Neuronal stem cell (in vitro differentiated cells): ENCODE measurements at regions not wholly inside any gene's neighbourhood (a gene's known extent, or its start where the extent isn't known, plus 50 kb on each side); places are given as distances from the start of the nearest gene placed in this dataset.

Experiments
- DNase-seq: peaks from one replicate; pipeline ENCODE4 v3.0.0-alpha.2; 2013; ENCODE audit warnings: low spot score
- H2AFZ ChIP-seq: one replicate; pipeline ENCODE4 v1.6.1; 2013; ENCODE audit warnings: mild to moderate bottlenecking, low read length, inconsistent platforms
- H2AK5ac ChIP-seq: 2 replicates; pipeline ENCODE4 v1.6.1; 2013; ENCODE audit warnings: low read depth, mild to moderate bottlenecking, inconsistent platforms, low read length, moderate library complexity, mixed read lengths
- H2BK120ac ChIP-seq: 2 replicates; pipeline ENCODE4 v1.6.1; 2013; ENCODE audit warnings: low read depth, mild to moderate bottlenecking, inconsistent platforms, low read length, moderate library complexity, mixed read lengths
- H2BK12ac ChIP-seq: one replicate; pipeline ENCODE4 v1.6.1; 2013; ENCODE audit warnings: low read length, inconsistent platforms
- H2BK15ac ChIP-seq: 2 replicates; pipeline ENCODE4 v1.6.1; 2013; ENCODE audit warnings: mild to moderate bottlenecking, low read length, inconsistent platforms, mixed read lengths
- H2BK5ac ChIP-seq: one replicate; pipeline ENCODE4 v1.6.1; 2013; ENCODE audit warnings: inconsistent platforms, mild to moderate bottlenecking, low read length, moderate library complexity
- H3K14ac ChIP-seq: one replicate; pipeline ENCODE4 v1.6.1; 2013; ENCODE audit warnings: low read length, inconsistent platforms
- H3K18ac ChIP-seq: 2 replicates; pipeline ENCODE4 v1.6.1; 2013; ENCODE audit warnings: low read length, inconsistent platforms
- H3K23ac ChIP-seq: 2 replicates; pipeline ENCODE4 v1.6.1; 2013; ENCODE audit warnings: low read depth, mild to moderate bottlenecking, mixed read lengths, low read length, inconsistent platforms; ENCODE audit not compliant: poor library complexity
- H3K27ac ChIP-seq: replicated peaks from 3 replicates; pipeline ENCODE4 v1.5.1; 2013; ENCODE audit warnings: low read length, inconsistent platforms
- H3K27me3 ChIP-seq, 3 experiments: 2 replicates each; pipeline ENCODE4 v1.6.1; 2013; ENCODE audit warnings: low read length in 3 of 3, mild to moderate bottlenecking in 2 of 3, inconsistent platforms in 1 of 3, low read depth in 1 of 3, mixed read lengths in 1 of 3, moderate library complexity in 1 of 3; ENCODE audit not compliant: control insufficient read depth in 3 of 3, insufficient read depth in 3 of 3
- H3K36me3 ChIP-seq, 2 donors: replicated peaks in 1 of 2; 2 replicates each; pipeline ENCODE4 v1.6.1; 2013; ENCODE audit warnings: low read length in 2 of 2; ENCODE audit not compliant: control insufficient read depth in 2 of 2, insufficient read depth in 2 of 2
- H3K4ac ChIP-seq: 2 replicates; pipeline ENCODE4 v1.6.1; 2013; ENCODE audit warnings: inconsistent platforms, mild to moderate bottlenecking, low read length, moderate library complexity
- H3K4me1 ChIP-seq, 2 donors: 1 replicate in 1 of 2; 2 replicates in 1 of 2; pipeline ENCODE4 v1.6.1; 2013; ENCODE audit warnings: low read length in 2 of 2, low read depth in 1 of 2; ENCODE audit not compliant: control insufficient read depth in 2 of 2, insufficient read depth in 1 of 2
- H3K4me2 ChIP-seq: one replicate; pipeline ENCODE4 v1.6.1; 2013; ENCODE audit warnings: mild to moderate bottlenecking, low read length, inconsistent platforms; ENCODE audit not compliant: insufficient read depth, poor library complexity, severe bottlenecking
- H3K4me3 ChIP-seq, 2 donors: 2 replicates each; pipeline ENCODE4 v1.5.1; 2013; ENCODE audit warnings: low read length in 2 of 2, mild to moderate bottlenecking in 2 of 2, inconsistent platforms in 1 of 2, moderate library complexity in 1 of 2
- H3K79me1 ChIP-seq: one replicate; pipeline ENCODE4 v1.6.1; 2013; ENCODE audit warnings: low read depth, mild to moderate bottlenecking, inconsistent platforms, low read length, moderate library complexity
- H3K9ac ChIP-seq: one replicate; pipeline ENCODE4 v1.6.1; 2013; ENCODE audit warnings: mild to moderate bottlenecking, low read depth, low read length, inconsistent platforms; ENCODE audit not compliant: poor library complexity
- H3K9me3 ChIP-seq, 2 donors: replicated peaks in 1 of 2; 2 replicates each; pipeline versions ENCODE3 to v1.6.1; 2013; ENCODE audit warnings: low read length in 2 of 2, mild to moderate bottlenecking in 2 of 2, inconsistent platforms in 1 of 2, low read depth in 1 of 2, mixed read lengths in 1 of 2, moderate library complexity in 1 of 2; ENCODE audit not compliant: control insufficient read depth in 2 of 2, insufficient read depth in 1 of 2
- H4K8ac ChIP-seq: one replicate; pipeline ENCODE4 v1.6.1; 2013; ENCODE audit warnings: low read depth, mild to moderate bottlenecking, inconsistent platforms, low read length, moderate library complexity
- H4K91ac ChIP-seq: one replicate; pipeline ENCODE4 v1.6.1; 2013; ENCODE audit warnings: low read length, low read depth, mild to moderate bottlenecking, inconsistent platforms; ENCODE audit not compliant: poor library complexity
- whole genome bisulfite sequencing, 2 donors: extraction: QIAGEN DNeasy Blood & Tissue Kit; methylation state at CpG; one replicate each; pipeline ENCODE4 v1.1.7; 2013; ENCODE audit warnings: missing lambda C conversion rate in 2 of 2, mixed read lengths in 1 of 2; ENCODE audit not compliant: insufficient read length in 2 of 2, insufficient replicate concordance in 1 of 2; ENCODE audit errors: extremely low coverage in 2 of 2; 5-methylcytosine and 5-hydroxymethylcytosine counted together

GRCh38 chr3:127079211-127079610 is 96.3 kb downstream of the PLXNA1 start:
- Histone ChIP-seq H3K9ac (peak overlapping the region; percentile 9), H2BK15ac (peak overlapping the region; percentile 10), H3K4me2 (no peak overlapping the region), H2BK120ac (no peak overlapping the region), H3K23ac (no peak overlapping the region), H3K79me1 (no peaks in the 10 kb centered on the region), H3K36me3 (no peaks in the 10 kb centered on the region), H2AFZ (no peak overlapping the region), H3K27ac (no peak overlapping the region), H3K4me1 (peaks cover 0 to 8% of the 10 kb centered on the region in 2 donors), H3K18ac (peak overlapping the region; percentile 55), H3K14ac (no peak overlapping the region), H2BK5ac (no peak overlapping the region), H2AK5ac (peak overlapping the region; percentile 61), H3K27me3 (peaks cover 0 to 3% (median 0%) of the 10 kb centered on the region in 3 experiments), H4K8ac (no peak overlapping the region), H3K4me3 (no peak overlapping the region), H4K91ac (no peak overlapping the region), H3K9me3 (peaks cover 0 to 3% of the 10 kb centered on the region in 2 donors), H2BK12ac (no peak overlapping the region), H3K4ac (no peak overlapping the region)
- no peak for DNase-seq
- WGBS, 2 donors = no CpG with 5 or more reads among the region's 5 CpGs

GRCh38 chr3:127081001-127081720 is 98.2 kb downstream of the PLXNA1 start:
- Histone ChIP-seq H3K4me1 (peaks cover 0 to 11% of the 10 kb centered on the region in 2 donors), H3K4me3 (no peak overlapping the region), H3K27ac (no peak overlapping the region), H3K9ac (no peak overlapping the region), H2BK120ac (no peak overlapping the region), H3K36me3 (no peaks in the 10 kb centered on the region), H3K79me1 (no peaks in the 10 kb centered on the region), H3K4ac (no peak overlapping the region), H2AK5ac (no peak overlapping the region), H3K23ac (no peak overlapping the region), H2AFZ (no peak overlapping the region), H4K91ac (no peak overlapping the region), H3K27me3 (peaks cover 0 to 3% (median 0%) of the 10 kb centered on the region in 3 experiments), H2BK15ac (no peak overlapping the region), H3K18ac (no peak overlapping the region), H3K4me2 (no peak overlapping the region), H4K8ac (no peak overlapping the region), H3K14ac (no peak overlapping the region), H2BK12ac (no peak overlapping the region), H2BK5ac (no peak overlapping the region), H3K9me3 (no peaks in the 10 kb centered on the region)
- no CpG with 5 or more reads among the region's 12 CpGs for WGBS, 2 donors
- no peak for DNase-seq

- Histone ChIP-seq H3K9me3 (no peaks in the 10 kb centered on the region), H2BK120ac (no peak overlapping the region), H2BK5ac (no peak overlapping the region), H2BK15ac (no peak overlapping the region), H4K8ac (no peak overlapping the region), H4K91ac (no peak overlapping the region), H3K18ac (no peak overlapping the region), H3K27ac (no peak overlapping the region), H3K4me2 (no peak overlapping the region), H2BK12ac (no peak overlapping the region), H2AFZ (no peak overlapping the region), H3K4ac (no peak overlapping the region), H3K14ac (no peak overlapping the region), H3K4me3 (no peak overlapping the region), H3K23ac (no peak overlapping the region), H3K9ac (no peak overlapping the region), H3K36me3 (no peaks in the 10 kb centered on the region), H2AK5ac (no peak overlapping the region), H3K4me1 (peaks cover 0 to 11% of the 10 kb centered on the region in 2 donors), H3K79me1 (no peaks in the 10 kb centered on the region), H3K27me3 (peaks cover 0 to 3% (median 0%) of the 10 kb centered on the region in 3 experiments)
- DNase-seq = no peak
- no CpG with 5 or more reads among the region's 7 CpGs for WGBS, 2 donors
These were observed 99.2 kb downstream of the PLXNA1 start for GRCh38 chr3:127082066-127082465.

DNA sequence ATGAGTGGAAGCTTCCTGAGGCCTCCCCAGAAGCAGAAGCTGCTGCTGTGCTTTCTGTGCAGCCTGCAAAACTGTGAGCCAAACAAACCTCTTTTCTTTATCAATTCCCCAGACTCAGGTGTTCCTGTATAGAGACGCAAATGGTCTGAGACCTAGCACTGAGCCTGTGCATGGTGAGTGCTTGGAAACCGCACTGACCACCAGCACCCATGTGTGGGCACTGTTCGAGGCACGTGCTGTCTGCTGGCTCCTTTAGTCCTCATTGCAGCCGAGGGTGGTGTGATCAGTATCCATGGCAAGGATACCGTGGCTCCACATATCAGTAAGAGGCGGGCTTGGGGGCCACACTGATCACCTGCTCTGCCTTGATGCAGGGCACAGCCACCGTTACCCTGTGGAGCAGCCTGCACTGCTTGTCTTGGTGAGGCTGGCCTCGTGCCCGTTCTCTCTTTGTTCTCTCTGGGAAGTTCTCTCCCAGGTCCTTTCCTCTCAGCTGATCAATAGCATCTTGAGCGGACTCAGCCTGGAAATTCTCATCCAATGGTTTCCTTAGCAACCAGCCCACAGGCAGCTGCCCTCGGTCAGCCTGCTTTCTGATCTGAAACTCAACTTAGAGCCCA is 101.0 kb downstream of the PLXNA1 start:
- no CpG with 5 or more reads among the region's 12 CpGs for WGBS, 2 donors
- H2BK12ac ChIP-seq = no peak overlapping the region
- H4K91ac ChIP-seq = no peak overlapping the region
- no peak for DNase-seq
- H3K14ac ChIP-seq = no peak overlapping the region
- H2BK15ac ChIP-seq = no peak overlapping the region
- H2BK5ac ChIP-seq = no peak overlapping the region
- no peak overlapping the region for H3K23ac ChIP-seq
- no peak overlapping the region for H3K9ac ChIP-seq
- H2AK5ac ChIP-seq = peak overlapping the region; percentile 14
- no peak overlapping the region for H2BK120ac ChIP-seq
- H3K27me3 ChIP-seq = peaks cover 0 to 3% (median 0%) of the 10 kb centered on the region in 3 experiments
- H2AFZ ChIP-seq = no peak overlapping the region
- H3K27ac ChIP-seq = no peak overlapping the region
- no peaks in the 10 kb centered on the region for H3K9me3 ChIP-seq
- H3K4me2 ChIP-seq = no peak overlapping the region
- H3K79me1 ChIP-seq = no peaks in the 10 kb centered on the region
- H3K18ac ChIP-seq = peak overlapping the region; percentile 70
- peaks cover 0 to 7% of the 10 kb centered on the region in 2 donors for H3K4me1 ChIP-seq
- no peak overlapping the region for H3K4ac ChIP-seq
- no peak overlapping the region for H4K8ac ChIP-seq
- H3K36me3 ChIP-seq = no peaks in the 10 kb centered on the region
- H3K4me3 ChIP-seq = no peak overlapping the region
